ENCODE measurements at regions not wholly inside any gene's neighbourhood (a gene's known extent, or its start where the extent isn't known, plus 50 kb on each side); places are given as distances from the start of the nearest gene placed in this dataset.
"Not testable (repeated sequence)": the region's sequence is repeated elsewhere in the genome, so short reads cannot be mapped to it uniquely, and the experiment has no call there.

DNA sequence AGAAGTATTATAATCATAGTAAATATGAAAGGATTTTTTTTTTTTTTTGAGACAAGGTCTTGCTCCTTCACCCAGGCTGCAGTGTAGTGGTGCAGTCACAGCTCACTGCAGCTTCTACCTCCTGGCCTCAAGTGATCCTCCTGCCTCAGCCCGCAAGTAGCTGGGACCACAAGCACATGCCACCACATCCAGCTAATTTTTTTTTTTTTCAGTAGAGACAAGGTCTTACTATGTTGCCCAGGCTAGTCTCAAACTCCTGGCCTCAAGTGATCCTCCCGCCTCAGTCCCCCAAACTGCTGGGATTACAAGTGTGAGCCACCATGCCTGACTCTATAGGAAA is 86.2 kb upstream of the FOXN2 start:
- DNase-seq = no peak

DNA sequence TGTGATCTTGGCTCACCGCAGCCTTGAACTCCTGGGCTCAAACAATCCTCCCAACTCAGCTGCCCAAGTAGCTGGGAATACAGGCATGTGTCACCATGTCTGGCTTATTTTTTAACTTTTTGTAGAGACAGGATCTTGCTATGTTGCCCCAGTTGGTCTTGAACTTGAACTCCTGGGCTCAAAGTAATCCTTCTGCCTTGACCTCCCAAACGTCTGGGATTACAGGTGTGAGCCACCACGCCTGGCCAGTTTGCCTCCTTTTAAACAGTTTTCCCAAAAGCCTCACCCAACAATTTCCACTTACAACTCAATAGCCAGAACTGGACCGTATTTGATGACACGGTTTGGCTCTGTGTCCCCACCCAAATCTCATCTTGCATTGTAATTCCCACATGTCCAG is 85.4 kb upstream of the FOXN2 start:
- no peak for DNase-seq

DNA sequence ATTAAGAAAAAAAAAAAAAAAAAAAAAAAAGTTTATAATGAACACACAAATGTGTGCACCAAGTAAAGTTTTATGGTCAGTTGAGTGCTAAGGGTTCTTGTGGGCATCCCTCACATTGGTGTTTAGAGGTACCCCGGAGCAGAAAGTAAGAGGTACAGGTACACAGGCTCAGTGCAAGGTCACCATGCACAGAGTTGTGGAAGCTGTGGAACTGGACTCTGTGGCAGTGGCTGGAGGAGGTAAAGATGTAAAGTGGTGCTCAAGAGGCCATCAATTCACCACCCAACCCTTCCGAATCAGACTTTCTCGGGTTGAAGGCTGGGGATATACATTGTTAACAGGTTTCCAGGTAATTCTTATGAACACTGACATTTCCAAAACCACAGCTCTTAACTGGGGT is 83.6 kb upstream of the FOXN2 start:
- DNase-seq = no peak

DNA sequence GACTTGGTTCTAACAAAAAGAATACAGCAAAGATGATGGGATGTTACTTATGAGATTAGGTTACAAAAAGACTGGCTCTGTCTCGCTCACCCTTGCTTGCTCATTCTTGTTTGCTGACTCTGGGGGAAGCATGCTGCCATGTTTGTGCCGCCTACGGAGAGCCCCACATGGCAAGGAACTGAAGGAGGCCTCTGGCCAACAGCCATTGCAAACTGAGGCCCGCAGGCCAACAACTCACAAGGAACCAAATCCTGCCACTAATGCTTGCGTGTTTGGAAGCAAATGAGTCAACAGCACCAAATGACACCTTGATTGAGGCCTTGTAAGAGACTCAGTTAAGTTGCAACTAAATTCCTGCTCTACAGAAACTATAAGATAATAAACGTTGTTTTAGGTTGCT is 82.1 kb upstream of the FOXN2 start:
- DNase-seq = no peak

DNA sequence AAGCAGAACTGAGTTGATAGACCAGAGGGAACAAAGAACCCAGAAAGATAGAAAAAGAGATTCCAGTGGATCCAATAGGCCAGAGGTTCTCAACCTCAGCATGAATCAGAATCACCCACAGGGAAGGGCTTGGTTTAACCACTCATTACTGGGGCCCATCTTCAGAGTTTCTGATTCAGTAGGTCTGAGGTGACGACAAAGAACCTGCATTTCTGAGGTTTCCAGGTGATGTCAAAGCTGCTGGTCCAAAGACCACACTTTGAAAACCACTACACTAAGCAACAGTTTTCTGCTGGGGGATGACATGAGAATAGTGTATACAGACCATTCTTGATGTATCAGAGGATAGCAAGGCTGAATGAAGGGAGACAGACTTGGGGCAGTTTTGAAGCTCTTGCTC is 81.5 kb upstream of the FOXN2 start:
- DNase-seq = no peak

DNA sequence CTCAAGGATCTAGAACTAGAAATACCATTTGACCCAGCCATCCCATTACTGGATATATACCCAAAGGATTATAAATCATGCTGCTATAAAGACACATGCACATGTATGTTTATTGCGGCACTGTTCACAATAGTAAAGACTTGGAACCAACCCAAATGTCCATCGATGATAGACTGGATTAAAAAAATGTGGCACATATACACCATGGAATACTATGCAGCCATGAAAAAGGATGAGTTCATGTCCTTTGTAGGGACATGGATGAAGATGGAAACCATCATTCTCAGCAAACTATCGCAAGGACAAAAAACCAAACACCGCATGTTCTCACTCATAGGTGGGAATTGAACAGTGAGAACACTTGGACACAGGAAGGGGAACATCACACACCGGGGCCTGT is 80.7 kb upstream of the FOXN2 start:
- DNase-seq = not testable (repeated sequence)

DNA sequence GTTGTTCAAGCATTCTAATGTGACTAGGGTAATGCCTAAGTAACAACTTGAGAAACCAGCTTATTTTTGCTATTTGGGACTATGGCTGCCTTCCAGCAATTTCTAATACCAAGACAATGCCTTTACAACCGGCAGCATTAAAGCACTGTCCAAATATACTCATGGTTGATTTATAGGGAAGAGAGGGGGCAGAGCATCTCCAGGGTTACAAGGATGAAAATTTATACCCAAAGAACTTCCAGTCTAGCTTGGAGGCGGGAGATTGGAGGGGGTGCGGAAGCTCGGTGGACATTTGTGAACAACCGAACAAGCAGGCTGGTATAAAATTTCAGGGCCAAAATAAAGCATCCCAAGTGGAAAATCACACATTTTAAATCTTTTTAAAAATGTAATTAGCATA is 79.4 kb upstream of the FOXN2 start:
- DNase-seq = no peak

DNA sequence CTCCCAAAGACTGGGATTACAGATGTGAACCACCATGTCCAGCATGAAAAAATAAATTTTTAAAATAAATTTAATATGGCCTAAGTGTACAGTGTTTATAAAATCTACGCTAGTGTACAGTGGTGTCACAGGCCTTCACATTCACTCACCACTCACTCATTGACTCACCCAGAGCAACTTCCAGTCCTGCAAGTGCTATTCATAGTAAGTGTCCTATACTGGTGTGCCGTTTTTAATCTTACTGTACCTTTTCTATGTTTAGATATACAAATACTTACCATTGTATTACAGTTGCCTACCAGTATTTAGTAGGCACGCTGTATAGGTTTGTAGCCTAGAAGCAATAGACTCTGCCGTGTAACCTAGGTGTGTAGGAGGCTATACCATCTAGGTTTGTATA is 76.1 kb upstream of the FOXN2 start:
- no peak for DNase-seq

DNA sequence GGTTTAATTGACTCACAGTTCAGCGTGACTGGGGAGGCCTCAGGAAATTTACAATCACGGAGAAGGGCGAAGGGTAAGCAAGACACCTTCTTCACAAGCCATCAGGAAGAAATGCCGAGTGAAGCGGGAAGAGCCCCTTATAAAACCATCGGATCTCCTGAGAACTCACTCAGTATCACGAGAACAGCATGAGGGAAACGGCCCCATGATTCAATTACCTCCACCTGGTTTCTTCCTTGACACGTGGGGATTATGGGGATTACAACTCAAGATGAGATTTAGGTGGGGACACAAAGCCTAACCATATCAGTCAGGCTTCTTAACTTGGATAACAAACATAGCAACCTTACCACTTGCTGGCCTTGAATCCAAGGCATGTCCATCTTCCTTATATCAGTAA is 73.6 kb upstream of the FOXN2 start:
- DNase-seq = no peak

DNA sequence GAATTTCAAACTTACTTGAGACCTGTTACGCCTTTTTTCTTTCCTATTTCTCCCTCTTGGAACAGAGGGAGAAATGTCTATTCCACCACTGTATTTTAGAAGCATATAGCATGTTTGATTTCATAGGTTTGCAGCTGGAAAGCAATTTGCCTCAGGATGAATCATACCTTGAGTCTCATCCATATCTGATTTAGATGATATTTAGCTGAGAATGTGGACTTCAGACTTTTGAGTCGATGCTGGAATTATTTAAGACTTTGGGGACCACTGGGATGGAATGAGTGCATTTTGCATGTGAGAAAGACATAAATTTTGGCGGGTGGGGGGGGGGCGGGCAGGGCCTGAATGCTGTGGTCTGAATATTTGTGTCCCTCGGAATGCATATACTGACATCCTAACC is 67.3 kb upstream of the FOXN2 start:
- DNase-seq = no peak

DNA sequence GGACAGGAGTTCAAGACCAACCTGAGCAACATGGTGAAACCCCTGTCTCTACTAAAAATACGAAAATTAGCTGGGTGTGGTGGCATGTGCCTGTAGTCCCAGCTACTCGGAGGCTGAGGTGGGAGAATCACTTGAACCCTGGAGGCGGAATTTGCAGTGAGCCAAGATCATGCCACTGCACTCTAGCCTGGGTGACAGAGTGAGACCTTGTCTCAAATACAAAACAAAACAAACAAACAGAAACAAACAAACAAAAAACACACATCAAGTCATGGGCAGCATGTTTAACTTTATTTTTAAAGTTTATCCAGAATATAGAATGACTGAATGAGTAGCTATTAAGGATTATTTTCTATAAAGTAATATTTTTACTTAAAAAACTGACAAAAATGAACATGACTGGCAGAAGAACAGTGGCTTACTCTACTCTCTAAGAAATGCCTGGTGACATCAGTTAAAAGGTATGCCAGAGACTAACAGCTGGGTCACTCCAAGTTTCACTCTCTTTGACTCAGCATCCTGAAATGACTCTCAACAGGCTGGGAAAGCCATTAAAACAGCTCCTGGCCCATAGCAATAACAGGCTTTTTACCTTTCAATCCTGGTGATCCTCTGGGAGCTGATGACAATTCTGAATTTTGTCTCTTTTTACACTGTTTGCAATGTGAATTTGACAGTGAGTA is 66.1 kb upstream of the FOXN2 start:
- DNase-seq = no peak

DNA sequence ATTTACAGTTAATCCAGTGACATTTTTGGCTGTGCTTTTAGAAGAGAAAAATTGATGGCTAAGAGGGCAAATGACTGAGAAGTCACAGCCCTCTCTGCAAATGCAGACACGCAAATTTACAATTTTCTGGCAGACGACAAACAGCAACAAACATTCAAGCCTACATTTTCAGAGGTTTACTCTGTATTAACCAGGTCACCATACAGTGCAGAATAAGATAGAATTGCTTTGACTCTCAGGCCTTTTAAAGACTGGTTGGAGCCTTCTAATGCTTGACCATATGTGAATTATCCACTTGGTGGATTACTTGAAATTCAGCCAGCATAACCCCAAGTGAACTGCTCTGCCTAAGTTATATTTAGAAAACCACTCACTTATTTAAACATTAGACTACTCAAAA is 65.5 kb upstream of the FOXN2 start:
- no peak for DNase-seq

DNA sequence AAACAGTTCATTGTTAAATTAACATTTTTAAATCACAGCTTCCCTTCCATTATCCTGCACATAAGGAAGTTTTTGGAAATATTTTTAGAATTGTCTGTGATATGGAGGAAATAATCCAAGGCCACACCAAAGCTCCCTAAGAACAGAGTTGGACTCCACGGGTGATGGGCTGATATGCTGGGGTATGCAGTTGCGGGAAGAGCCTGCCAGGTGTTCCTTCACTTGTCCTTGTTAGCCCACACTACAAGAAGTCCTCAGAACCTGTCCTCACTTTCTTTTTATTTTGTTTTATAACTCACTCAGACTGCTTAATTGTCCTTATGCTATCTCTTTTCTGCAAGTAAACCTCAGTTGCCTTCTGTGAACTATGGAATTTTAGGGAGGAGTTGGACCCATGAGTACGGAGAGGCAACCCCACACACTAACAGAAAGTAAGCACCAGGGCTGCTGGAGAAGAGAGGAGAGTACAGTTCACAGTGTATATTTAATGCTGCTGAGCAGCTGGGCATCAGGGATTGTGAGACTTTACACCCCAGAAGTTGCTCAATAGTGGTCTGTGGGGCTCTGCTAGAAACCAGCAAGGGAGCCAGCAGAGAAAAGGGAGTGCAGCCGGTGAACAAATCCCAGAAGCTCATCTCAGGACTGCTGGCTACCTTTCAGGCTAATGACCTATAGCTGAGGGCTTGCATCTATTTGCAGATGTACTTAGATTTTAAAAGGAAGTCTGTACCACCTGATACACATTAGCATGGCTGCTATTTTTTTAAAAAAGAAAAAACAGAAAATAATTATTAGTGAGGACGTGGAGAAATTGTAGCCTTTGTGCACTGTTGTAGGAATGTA is 64.6 kb upstream of the FOXN2 start:
- DNase-seq = no peak

DNA sequence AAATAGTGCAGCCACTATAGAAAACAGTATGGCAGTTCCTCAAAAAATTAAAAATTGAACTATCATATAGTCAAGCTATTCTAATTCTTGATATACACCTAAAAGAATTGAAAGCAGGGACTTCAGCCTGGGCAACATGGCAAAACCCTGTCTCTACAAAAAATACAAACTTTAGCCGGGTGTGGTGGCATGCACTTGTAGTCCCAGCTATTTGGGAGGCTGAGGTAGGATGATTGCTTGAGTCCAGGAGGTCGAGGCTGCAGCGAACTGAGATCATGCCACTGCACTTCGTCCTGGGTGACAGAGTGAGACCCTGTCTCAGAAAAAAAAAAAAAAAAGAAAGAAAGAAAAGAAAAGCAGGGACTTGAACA is 64.0 kb upstream of the FOXN2 start:
- DNase-seq = no peak

DNA sequence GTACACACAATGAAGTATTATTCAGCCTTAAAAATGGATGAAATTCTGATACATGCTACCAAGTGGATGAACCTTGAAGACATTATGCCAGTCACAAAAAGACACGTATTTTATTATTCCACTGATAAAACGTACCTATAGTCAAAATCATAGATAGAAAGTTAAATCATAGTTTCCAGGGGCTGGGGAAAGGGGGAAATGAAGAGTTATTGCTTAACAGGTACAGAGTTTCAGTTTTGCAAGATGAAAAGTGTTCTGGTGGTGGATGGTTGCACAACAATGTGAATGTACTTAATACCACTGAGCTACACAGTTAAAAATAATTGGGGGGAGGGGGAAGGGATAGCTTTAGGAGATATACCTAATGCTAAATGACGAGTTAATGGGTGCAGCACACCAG is 63.5 kb upstream of the FOXN2 start:
- no peak for DNase-seq

DNA sequence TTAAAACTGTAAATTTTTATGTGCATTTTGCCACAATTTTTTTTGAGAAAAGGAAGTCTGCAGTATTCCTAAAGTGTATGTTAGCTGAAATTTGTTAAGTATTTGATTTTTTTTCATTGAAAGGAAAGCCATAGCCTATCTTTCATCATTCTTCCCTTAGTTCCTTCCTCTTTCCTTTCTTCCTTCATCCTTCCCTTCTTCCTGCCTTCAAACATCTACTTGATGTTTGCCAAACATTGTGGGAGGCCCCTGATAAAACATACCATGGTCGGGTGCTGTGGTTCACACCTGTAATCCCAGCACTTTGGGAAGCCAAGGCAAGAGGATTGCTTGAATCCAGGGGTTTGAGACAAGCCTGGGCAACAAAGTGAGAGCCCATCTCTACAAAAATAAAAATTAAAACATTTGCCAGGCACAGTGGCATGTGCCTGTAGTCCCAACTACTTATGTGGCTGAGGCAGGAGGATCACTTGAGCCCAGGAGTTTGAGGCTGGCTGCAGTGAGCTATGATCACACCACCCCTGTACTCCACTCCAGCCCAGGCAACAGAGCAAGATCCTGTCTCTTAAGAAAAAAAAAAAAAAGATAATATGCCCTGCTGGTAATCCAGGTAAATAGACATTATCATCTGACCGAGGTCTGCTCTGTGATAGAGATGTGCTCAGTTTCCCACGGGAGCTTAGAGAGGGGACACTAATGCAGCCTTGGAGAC is 62.9 kb upstream of the FOXN2 start:
- DNase-seq = no peak

DNA sequence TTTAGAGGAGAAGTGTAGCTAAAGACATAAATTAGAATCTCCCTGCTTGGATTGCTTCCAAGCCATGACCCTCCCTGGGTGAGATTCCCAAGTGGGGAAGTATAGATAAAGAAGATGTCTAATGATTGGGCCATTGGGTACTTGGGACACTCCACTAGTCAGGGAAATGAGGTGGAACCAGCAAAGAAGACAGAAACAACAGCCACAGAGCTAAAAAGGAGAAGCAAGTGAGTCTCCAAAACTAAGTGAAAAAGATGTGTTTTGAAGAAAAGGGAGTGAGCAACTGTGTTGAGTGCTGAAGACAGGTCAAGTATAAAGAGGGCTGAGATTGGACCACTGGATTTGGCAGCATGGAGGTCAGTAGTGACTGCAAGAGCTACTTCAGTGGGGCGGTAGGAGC is 61.2 kb upstream of the FOXN2 start:
- no peak for DNase-seq

DNA sequence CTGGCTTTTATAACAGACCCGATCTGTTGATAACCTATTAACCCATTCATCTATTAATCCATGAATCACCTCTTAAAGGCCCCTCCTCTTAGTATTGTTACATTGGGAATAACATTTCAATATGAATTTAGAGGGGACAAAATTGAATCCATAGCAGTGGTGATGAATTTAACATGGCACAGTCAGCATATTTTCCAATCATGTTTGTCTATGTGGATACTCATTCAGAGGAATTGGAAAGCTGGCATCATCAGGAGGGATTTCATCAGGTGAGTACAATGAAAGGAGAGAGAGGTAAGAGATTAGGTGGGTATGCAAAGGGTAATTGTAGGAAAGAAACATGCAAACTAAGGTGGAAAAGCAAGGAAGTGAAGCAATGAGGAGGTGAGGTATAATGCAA is 59.6 kb upstream of the FOXN2 start:
- DNase-seq = no peak

DNA sequence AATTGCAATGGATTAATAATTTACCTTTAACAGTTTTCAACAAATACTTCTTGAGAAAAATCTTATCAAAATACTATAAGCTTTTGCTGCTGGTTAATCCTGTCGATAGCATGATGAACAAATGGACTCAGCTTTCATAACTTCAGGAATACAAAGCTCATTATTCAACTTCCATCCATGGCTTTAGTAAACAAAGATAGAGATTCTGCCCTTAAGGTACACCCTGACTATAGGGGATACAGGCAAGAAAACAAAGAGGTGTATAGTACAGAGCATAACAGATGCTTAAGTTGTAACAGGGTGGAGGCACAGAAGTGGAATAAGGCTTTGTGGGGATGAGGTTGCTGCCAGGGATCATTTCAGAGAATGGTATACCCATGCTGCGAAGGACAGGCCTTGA is 57.0 kb upstream of the FOXN2 start:
- DNase-seq = no peak

DNA sequence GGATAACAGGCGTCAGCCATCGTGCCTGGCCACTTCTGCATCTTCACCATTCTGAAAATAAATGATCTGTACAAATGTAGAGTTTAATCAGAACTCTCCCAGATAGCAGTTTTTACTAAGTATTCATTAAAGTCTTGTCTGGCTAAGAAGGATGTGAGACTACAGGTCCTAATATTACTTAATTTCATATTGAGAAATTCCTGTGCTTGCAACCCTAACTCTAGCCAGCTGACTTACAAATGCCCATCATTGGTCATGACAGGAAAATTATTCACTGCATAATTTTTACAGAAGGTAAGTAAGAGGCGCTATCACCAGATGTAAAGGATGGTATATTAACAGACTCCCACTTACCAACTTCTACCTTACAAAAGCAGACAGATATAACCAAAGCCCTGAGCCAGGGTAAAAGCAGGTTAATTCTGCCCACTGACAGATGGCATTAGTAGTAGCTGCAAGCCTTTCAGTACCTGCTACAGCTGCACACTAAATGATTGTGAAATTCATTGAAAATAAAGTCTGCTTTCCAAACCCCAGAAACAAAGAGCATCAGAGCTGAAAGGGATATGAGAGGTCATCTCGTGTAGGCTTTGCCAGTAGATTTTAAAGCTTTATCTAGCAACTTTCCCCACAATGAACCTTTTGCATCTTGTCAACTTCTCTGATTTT is 55.9 kb upstream of the FOXN2 start:
- DNase-seq = no peak

DNA sequence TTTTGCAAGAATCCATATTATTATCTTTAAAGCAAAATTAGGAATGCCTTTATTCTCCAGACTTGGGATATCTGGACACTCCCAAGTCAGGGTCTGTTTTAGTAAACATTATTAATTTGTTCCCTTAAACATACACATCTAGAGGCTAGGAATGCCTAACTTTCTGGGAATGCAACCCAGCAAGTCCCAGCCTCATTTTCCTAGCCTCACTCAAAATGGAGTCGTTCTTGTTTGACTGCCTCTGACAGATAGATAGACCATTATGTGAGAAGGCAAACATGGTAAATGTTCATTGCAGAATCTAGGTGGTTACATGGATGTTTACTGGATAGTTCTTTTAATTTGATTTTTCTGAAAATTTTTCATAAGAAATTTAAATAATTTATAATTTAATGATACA is 54.7 kb upstream of the FOXN2 start:
- DNase-seq = no peak

DNA sequence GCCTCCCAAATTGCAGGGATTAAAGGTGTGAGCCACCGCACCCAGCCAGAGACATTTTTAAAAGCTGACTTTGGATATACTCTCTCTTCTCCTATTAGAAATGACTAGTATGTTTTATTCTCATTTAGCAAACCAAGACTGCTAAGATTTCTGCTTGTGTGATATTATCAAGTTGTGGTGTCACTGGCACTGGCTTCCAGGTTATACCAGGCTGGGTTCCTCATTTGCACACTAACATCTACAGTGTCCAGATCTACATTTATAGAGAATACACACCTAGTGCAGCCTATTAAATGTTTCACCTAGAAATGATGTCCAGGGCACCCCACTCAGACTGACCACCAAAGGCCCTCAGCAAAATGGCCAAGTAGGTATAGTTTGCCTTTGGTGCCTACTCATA is 49.9 kb upstream of the FOXN2 start:
- DNase-seq = peak; percentile 39
